HCT116 (cell line): ENCODE measurements at regions not wholly inside any gene's neighbourhood (a gene's known extent, or its start where the extent isn't known, plus 50 kb on each side); places are given as distances from the start of the nearest gene placed in this dataset.

Source experiments
- EZH2 ChIP-seq: fragments of 200-600 bp; sonication (generic); IDR thresholded peaks from 2 replicates; pipeline ENCODE4 v1.6.1; 2017; ENCODE audit warnings: antibody characterized with exemption, mixed run types
- EZH2phosphoT487 ChIP-seq: fragments of 200-600 bp; IDR thresholded peaks from 2 replicates; pipeline ENCODE4 v1.6.1; 2018; ENCODE audit warnings: antibody characterized with exemption, borderline replicate concordance
- JUND ChIP-seq: IDR thresholded peaks from 2 replicates; pipeline ENCODE4 v1.6.1; 2012
- POLR2AphosphoS5 ChIP-seq: IDR thresholded peaks from 2 replicates; pipeline ENCODE4 v1.6.1; 2011; ENCODE audit warnings: mild to moderate bottlenecking, low read depth, low read length, moderate library complexity
- RAD21 ChIP-seq: IDR thresholded peaks from 2 replicates; pipeline ENCODE4 v1.6.1; 2012; ENCODE audit warnings: low read depth, mild to moderate bottlenecking
- SRF ChIP-seq: IDR thresholded peaks from 2 replicates; pipeline ENCODE4 v1.6.1; 2012; ENCODE audit warnings: low read depth
- YY1 ChIP-seq: IDR thresholded peaks from 2 replicates; pipeline ENCODE4 v1.6.1; 2011; ENCODE audit warnings: low read length, low read depth, moderate library complexity, mild to moderate bottlenecking; ENCODE audit not compliant: insufficient replicate concordance; ENCODE audit errors: extremely low read depth
- ZNF274 ChIP-seq: fragments of 200-500 bp; sonication (Bioruptor generic); IDR thresholded peaks from 2 replicates; pipeline ENCODE4 v1.6.1; 2014; ENCODE audit warnings: mild to moderate bottlenecking, low read depth, low read length, inconsistent platforms
- TF ChIP-seq, protein P1 (sequence below): IDR thresholded peaks from 2 replicates; pipeline ENCODE4 v1.6.1; 2012; ENCODE audit warnings: low read depth
- TF ChIP-seq, protein P2 (sequence below), 3 experiments: fragments of 200-600 bp in 1 of 3; sonication (generic) in 1 of 3; IDR thresholded peaks in 2 of 3; conservative IDR thresholded peaks in 1 of 3; 2 replicates each; pipeline ENCODE4 v1.5.1; 2012 to 2017; ENCODE audit warnings: low read depth in 2 of 3, low read length in 2 of 3, antibody characterized with exemption in 1 of 3, borderline replicate concordance in 1 of 3, control low read depth in 1 of 3, mild to moderate bottlenecking in 1 of 3, mixed read lengths in 1 of 3, mixed run types in 1 of 3, moderate library complexity in 1 of 3; ENCODE audit not compliant: insufficient read depth in 1 of 3
- TF ChIP-seq, protein P3 (sequence below): IDR thresholded peaks from 2 replicates; pipeline ENCODE4 v1.6.1; 2012

- TF ChIP-seq, protein P1, sequence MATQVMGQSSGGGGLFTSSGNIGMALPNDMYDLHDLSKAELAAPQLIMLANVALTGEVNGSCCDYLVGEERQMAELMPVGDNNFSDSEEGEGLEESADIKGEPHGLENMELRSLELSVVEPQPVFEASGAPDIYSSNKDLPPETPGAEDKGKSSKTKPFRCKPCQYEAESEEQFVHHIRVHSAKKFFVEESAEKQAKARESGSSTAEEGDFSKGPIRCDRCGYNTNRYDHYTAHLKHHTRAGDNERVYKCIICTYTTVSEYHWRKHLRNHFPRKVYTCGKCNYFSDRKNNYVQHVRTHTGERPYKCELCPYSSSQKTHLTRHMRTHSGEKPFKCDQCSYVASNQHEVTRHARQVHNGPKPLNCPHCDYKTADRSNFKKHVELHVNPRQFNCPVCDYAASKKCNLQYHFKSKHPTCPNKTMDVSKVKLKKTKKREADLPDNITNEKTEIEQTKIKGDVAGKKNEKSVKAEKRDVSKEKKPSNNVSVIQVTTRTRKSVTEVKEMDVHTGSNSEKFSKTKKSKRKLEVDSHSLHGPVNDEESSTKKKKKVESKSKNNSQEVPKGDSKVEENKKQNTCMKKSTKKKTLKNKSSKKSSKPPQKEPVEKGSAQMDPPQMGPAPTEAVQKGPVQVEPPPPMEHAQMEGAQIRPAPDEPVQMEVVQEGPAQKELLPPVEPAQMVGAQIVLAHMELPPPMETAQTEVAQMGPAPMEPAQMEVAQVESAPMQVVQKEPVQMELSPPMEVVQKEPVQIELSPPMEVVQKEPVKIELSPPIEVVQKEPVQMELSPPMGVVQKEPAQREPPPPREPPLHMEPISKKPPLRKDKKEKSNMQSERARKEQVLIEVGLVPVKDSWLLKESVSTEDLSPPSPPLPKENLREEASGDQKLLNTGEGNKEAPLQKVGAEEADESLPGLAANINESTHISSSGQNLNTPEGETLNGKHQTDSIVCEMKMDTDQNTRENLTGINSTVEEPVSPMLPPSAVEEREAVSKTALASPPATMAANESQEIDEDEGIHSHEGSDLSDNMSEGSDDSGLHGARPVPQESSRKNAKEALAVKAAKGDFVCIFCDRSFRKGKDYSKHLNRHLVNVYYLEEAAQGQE: no peak
- no peak for TF ChIP-seq SRF
- TF ChIP-seq, protein P2, sequence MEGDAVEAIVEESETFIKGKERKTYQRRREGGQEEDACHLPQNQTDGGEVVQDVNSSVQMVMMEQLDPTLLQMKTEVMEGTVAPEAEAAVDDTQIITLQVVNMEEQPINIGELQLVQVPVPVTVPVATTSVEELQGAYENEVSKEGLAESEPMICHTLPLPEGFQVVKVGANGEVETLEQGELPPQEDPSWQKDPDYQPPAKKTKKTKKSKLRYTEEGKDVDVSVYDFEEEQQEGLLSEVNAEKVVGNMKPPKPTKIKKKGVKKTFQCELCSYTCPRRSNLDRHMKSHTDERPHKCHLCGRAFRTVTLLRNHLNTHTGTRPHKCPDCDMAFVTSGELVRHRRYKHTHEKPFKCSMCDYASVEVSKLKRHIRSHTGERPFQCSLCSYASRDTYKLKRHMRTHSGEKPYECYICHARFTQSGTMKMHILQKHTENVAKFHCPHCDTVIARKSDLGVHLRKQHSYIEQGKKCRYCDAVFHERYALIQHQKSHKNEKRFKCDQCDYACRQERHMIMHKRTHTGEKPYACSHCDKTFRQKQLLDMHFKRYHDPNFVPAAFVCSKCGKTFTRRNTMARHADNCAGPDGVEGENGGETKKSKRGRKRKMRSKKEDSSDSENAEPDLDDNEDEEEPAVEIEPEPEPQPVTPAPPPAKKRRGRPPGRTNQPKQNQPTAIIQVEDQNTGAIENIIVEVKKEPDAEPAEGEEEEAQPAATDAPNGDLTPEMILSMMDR (IDR thresholded peaks at IDR 0.05 in 2 of 3, conservative IDR thresholded peaks at IDR 0.05 in 1 of 3; ENCODE audit: borderline replicate concordance in 1 of 3, insufficient read depth in 1 of 3, low read depth in 2 of 3, low read length in 2 of 3): no peak
- TF ChIP-seq JUND: no peak
- TF ChIP-seq ZNF274: no peak
- TF ChIP-seq, protein P3, sequence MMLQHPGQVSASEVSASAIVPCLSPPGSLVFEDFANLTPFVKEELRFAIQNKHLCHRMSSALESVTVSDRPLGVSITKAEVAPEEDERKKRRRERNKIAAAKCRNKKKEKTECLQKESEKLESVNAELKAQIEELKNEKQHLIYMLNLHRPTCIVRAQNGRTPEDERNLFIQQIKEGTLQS: no peak
- no peak for TF ChIP-seq YY1
- no peak for TF ChIP-seq EZH2
- no peak for TF ChIP-seq EZH2phosphoT487
- TF ChIP-seq POLR2AphosphoS5: no peak
- TF ChIP-seq RAD21: no peak
These were observed 63.9 kb upstream of the TP63 start for GRCh38 chr3:189567322-189567721.
